Cortex of kidney (tissue), 1 donor: ENCODE measurements at regions not wholly inside any gene's neighbourhood (a gene's known extent, or its start where the extent isn't known, plus 50 kb on each side); places are given as distances from the start of the nearest gene placed in this dataset.

Experiments used
- DNase-seq: peaks from one replicate; lab custom pipeline; 2025; lab: John Stamatoyannopoulos, UW

DNA sequence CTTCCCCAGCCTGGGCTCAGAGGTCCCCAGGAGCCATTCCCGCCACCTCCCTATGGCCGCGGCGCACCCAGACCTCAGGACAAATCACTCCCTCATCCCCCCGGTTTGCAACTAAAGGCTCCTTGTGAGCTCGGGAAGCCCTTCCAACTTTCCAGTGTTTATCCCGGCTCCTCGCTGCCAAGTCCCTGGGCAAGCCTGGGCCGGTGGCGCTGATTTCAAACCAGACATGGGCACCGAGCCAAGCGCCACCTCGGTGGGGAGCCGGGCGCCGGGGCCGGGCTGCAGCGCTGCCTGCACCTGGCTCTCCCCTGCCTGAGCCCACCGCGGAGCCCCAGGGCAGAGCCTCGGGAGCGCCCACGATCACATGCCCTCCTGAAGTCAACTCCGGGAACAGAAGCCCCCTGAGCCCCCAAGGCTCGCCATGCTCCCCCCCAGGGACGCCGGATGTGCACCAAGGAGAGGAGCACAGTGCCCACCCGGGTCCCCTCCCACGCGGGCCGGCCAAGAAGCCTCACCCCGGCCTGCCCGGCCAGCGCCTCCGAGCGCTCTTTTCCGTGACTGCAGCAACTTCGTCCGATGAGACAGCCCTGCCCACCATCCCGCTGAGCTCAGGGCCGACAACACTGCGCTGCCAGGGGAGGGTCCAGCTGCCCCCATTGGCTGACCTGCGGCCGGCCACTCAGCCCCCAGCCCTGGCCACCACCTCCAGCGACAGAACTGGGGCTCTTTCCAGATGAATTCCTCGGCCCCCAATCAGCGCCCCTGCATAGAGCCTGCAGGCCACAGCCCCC lies 50.0 kb downstream of the NCOR2 start:
- no peak for DNase-seq

DNA sequence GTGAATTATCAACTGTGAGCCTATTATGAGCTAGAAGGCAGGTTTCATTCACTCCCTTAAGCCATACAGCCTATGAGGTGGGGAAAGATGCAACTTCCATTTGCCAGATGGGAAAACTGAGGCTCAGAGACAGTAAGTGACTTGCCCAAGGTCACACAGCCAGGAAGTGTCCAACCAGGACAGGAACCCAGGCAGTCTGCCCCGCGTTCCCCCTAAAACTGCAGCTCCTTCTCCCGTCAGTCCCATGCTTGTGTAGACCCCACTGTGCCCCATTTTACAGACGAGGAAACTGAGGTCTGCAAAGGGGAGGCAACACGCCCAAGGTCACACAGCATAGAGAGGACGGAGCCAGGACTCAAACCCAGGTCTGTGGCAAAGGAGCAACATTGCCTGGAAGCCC lies 50.6 kb downstream of the NCOR2 start:
- DNase-seq = no peak

DNA sequence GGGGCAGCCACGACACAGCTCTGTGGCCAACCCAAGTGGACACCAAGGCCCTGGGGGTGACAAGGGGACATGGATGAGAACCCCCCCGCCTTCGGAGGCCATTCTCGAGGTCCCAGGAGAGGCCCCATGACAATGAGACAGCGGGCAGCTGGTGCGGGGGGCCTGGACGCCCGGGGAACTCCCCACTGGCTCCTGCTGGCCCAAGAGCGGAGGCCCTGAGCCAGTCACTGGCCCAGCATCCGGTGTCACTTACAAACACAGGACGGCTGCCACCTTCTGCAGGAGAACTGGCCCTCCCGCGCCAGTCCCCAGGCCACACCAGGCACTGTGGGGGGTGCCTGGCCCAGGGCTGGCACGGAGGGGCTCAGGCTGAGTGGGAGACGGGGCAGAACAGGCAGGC lies 51.4 kb downstream of the NCOR2 start:
- no peak for DNase-seq

DNA sequence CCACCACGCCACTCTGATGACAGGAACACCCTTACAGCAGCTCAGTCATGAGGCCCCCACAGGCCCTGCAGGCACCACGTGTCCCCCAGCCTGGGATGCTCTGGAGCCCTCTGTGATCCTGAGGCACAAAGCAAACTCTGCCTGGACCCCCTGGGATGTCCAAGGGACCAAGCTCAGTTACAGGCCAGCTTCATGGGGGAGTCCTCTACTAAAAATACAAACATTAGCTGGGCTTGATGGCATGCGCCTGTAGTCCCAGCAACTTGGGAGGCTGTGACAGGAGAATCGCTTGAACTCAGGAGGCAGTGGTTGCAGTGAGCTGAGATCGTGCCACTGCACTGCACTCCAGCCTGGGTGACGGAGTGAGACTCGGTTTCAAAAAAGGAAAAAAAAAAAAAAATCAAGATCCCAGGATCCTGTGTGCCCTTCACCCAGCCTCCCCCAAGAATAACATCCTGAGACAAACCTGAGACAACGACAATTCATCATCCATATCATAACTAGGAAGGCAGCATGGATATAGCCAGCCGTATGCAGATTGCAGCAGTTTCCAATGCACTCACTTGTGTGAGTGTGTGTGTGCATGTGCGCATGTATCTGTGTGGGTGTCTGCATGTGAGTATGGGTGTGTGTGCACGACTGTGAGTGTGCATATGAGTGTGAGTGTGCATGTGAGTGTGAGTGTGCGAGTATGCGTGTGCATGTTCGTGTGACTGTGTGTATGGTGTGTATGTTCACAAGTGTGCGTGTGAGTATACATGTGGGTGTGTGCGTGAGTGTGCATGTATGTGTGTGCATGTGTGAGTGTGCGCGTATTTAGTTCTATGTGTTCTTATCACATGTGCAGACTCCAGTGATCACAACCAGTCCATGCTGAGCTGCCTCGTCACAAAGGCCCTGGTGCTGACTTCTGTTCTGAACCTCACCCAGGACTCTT lies 52.1 kb downstream of the NCOR2 start:
- DNase-seq = no peak

DNA sequence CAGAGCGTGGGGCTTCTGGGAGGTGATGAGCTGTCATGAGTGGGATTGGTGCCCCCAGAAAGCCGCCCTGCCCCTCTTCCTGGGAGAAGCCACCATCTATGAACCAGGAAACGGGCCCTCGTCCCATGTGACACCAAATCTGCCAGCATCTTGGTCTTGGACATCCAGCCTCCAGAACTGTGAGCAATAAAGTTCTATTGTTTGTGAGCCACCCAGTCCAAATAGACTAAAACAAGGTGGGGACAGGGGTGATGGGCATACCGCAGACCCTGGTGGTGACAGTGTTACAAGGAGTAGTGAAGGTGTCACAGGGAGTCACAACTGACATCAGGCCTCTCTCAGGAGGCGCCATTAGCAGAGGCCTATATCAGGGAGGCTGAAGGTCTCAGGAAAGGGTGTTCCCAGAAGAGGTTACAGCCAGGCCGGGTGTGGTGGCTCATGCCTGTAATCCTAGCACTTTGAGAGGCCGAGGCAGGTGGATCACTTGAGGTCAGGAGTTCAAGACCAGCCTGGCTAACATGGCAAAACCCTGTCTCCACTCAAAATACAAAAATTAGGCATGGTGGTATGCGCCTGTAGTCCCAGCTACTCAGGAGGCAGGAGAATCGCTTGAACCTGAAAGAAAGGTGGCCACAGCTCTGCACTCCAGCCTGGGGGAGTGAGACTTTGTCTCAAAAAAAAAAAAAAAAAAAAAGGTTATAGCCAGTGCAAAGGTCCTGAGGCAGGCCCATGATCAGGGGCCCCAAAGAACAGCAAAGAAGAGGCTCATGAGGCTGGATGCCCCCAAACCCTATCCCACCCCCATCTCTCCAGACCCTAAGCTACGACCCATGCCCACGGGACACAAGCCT lies 53.0 kb downstream of the NCOR2 start:
- no peak for DNase-seq

DNA sequence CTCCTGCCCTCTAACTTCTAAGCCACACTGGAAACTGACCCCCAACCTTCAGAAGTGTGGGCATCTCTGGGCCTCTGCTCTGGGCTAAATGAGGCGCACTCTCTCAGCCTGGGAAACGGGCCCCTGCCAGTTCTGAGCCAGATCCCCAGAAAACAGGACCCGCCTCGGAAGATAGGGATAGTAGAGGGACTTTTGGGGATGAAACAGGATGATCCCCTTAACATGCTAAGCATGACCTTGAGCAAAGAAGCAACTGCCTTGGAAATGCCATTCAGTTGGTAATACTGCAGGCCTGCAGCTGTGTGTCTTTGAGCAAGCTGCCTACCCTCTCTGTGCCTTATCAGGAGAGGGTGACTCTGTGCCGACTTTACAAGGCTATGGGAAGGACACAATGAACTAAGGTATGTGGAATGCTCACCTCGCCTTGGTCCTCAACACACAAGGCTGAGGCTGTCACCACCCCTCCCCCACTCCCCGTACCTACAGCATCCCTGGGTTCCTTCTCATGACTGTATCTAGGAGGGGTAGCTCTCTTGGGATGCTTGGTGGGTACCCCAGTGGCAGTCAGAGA lies 54.0 kb downstream of the NCOR2 start:
- DNase-seq = no peak

DNA sequence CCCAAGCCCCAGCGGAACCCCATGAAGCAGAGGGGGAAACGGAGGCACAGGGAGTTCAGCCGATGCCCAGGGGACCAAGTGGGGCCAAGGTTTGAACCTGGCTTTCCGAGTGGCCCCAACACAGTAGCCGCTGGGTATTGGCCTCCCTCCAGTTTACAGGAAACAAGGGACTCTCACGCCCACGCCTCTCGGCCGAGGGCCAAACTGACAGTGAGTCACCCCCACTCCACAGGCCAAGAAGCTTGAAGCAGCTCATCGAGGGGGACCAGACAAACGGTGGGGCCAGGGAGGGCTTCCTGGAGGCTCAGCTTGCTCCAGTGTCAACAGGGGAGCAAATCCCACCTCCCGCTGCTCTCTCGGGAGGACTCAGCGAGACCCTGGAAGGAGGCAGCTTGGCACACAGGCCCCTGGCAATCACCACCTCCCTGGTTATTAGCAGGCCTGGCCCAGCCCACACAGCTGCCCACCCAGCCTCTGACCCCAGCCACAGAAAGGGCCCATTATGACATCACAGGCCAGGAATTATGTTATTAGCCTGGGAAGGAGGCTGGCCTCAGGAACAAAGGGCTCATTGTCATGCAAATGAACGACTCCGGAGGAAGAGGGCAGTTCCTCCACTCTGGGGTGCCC lies 54.6 kb downstream of the NCOR2 start:
- no peak for DNase-seq

DNA sequence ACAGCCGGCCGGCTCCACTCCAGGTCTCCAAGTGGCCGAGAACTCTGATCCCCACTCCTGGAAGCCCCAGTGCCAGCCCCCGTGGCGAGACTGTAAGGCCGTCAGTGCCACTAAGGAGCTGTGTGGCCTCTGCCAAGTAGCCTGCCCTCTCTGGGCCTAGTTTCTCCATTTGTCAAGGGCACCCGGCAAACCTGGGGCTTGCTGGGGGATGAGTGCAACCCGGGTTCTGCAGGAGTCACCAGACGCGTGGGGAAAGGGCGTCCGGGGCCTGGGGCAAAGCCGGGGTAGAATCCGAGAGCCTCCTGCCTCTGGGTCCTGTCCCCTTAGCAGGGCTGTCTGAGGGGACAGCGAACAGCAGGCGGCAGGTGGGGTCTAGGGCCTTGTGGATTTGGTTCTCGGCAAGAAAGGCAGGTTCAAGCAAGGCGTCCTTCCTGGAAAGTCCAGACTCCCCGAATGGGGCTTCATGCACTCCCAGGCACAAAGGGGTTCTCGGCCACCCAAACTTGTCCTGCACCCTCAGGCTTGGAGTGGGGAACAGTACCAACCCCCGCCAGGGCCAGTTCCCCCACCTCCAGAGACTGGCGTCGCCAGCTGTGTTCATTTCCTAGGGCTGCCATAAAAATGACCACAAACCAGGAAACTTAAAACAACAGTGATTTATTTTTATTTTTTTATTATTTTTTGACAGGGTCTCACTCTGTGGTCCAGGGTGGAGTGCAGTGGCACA lies 56.0 kb downstream of the NCOR2 start:
- no peak for DNase-seq

DNA sequence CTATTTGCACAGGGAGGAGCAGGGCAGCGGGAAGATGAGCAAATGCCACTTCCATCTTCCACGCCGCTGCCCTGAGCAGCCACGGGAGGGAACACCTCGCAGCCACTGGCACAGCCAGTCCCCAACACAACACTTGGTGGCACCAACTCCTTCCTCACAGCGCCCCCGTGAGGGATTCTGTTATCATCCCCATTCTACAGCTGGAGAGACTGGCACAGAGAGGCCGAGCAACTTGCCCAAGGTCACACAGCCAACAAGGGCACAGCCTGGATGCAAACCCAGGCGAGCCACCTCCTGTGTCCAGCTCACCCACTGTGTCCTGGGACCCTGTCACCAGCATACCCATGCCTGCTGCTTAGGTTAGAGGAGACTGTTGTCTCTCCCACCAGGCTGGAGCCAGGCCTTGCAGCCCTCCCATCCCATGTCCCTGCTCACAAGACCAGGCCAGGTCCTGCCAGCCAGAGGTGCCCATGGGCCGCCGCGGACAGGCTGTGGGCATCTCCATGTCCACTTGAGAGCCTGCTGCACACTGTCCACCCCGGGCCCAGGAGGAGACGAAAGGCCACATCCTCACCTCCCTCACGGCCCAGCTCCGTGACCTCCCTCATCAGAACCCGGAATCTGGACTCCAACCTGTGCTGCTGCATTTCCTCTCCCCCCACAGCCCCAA lies 57.0 kb downstream of the NCOR2 start:
- no peak for DNase-seq

DNA sequence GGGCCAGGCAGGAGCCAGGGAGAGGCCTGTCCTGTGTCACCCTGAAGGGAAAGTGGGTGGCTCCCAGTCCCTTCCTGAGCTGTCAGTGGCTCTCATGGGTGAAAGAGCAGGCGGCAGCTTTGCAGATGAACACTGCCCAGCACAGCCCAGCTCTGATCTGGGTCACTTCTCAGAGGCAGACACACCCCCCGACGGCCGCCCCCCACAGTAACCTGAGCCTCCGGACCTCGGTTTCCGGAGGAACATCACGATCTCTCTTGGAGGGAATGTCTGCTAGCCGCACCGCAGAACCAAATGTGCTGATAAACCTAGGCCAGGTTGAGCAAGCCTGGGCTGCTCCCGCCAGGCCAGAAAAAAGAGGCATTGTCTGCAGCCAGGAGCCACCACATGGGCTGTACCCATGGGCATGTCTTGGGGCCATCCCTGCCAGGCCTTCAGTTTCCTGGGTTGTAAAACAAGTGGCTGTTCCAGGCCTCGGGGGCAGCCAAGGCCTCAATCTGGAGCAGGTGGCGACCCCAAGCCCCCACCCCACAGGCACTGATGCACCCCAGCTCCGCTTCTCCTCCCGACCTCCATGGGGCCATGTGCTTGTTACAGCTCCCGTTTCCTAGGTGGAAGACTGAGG lies 57.6 kb downstream of the NCOR2 start:
- no peak for DNase-seq

DNA sequence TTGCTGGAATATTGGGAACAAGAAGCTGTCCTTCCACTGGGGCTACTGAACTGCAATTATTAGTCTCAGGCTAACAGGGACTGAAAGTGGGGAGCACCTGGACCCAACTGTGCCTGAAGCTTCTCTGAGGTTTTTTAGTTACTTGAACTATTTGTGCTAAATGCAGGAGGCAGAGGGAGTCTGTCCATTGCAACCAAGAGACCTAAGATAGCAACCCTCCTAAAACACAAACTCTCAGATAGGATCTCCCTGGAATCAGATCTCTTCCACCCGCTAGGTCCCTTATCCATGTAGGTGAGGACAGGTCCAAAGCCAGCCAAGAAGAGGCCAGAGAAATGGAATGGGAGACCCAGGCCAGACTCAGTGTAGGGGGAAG lies 58.1 kb downstream of the NCOR2 start:
- no peak for DNase-seq

DNA sequence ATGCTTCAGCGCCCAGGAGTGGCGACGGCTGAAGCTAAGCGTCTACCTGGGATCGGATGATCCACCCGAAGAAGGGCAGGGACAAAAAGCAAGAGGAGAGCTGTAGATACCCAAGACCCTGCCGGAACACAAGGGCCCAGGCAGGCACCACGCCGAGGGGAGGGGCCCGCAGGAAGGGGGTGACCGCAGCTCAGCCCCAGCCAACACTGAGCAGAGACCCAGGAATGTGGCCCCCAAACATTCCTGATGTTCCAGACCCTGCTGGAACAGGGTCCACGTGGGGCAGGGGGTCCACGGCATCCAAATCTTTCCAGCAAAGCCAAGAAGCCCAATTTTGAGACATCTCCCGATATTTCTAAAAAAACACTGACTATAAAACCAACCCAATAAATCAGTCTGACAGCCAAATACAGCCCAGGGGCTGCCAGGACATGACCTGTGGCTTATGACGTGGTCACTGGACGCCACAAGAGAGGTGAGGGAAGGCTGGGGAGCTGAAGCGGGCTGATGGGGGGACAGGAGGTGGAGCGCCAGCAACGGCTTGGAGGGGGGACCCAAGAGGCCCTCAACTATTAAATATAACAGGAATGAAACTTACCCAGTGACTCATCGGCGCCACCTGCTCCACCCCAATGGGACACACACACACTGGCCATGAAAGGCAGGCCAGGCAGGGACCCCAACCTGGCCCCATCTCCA lies 58.9 kb downstream of the NCOR2 start:
- DNase-seq = no peak

DNA sequence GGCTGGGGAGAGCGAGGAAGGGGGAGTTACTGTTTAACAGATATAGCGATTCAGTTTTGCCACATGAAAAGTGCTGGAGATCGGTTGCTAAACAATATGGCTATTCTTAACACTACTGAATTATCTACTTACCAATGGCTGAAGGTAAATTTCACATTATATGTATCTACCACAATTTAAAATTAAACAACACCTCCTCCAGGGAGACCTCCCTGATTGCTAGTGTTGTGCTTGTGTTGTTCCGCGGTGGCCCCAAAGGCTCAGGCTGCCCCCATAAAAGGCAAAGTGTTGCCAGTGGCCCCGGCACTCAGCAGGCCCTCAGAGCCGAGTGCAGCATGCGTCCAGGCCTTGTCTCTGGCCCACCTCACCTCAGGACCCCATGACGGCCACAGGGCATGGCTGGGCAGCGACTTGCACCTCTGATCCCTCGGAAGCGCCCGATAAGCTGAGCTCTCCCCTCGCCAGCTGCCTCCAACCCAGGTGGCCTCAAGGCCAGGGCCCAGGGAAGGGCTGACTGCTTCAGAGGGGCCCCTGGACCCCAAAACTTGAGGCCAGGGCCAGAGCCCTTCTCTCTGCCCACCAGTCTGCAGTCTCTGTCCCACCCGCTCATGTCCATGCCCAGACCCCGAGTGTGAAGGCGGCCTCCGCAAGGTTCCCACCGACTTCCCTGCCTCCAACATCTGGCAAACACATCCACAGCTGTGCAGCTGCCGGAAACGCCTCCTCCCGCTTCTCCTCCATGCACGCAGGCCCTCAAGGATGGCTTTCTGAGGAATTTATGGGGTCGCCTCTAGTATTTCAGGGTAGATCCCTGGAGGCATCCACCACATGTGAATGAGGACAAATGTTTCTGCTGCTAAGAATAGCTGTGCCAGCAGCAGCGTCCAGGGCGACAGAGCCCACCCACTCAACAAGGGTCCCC lies 60.0 kb downstream of the NCOR2 start:
- no peak for DNase-seq

DNA sequence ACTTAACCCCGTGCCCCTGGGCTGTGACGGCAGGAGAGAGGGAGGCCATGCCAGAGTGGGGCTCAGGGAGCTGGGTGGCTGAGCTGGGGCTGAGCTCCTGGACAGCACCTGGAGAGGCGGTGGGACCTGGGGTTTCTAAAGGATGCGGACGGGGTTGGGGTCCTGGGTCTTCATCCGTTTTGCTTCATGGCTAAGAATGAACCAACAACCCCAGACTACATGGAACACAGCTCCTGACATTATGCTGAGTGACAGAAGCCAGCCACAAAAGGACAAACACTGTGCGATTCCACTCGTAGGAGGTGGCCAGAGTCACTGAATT lies 60.6 kb downstream of the NCOR2 start:
- DNase-seq = no peak

DNA sequence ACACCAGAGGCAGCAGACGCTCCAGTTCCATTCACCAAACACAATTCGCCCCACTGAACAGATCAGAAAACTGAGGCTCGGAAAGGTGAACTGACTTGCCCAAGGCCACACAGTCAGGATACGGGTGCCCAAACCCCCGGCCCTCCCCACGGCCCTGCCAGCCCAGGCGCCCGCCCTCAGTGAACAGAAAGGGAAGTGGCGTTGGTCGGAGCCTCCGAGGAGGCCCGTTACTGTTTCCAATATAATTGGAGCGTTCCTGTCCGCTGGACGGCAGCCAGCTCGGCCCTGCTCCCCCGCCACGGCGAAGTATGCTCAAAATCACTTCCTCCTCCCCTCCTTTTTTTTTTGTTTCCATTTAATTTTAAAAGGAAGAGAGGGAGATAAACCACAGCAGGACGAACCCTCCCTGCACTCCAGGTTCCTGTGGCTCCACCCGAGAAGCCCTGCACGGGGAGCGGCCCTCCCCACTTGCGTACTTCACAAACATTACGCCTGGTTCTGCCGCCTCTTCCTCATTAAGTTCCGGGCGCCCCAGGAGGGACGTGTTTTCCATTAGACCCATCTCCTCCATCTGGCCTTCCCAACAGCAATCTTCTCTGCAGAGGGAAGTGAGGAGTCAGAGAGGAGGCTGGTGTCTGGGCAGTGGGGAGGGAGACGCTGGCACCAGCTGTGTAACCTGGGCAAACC lies 61.1 kb downstream of the NCOR2 start:
- DNase-seq = no peak

DNA sequence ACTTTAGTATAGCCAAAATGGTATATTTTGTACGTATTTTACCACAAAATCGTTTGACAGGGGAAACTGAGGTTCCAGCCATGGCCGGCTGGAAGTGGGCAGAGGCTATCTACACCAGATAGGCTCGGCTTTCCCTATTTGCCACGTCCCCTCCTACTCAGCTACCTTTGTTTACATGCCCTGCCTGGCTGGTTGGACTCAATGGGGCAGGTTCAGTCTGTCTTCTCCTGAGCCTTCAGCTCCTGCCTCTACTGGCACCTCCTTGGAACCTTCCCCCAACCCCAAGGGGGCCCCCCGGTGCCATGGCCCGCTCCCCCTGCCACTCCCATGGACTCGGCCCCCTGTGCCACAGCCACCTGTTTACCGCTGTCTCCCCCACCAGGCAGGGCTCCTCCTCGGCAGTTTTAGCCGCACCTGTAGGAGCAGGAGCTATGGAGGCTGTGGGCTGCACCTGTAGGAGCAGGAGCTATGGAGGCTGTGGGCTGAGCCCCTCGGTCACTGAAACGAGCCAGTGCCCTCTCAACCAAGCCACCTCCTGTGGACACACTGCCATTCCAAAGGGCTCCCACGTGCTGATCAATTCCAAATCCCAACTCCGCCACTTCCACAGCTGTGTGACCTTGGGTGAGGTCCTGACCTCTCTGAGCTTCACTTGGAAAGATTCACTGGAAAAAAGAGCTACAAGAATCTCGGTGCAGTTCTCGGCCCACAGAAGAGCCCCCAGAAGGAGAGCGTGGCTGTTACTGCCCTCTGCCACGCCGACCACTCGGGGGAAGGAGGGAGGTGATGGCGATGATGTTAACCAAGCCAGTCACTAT lies 62.2 kb downstream of the NCOR2 start:
- no peak for DNase-seq
